ENCODE measurements at regions not wholly inside any gene's neighbourhood (a gene's known extent, or its start where the extent isn't known, plus 50 kb on each side); places are given as distances from the start of the nearest gene placed in this dataset.

DNA sequence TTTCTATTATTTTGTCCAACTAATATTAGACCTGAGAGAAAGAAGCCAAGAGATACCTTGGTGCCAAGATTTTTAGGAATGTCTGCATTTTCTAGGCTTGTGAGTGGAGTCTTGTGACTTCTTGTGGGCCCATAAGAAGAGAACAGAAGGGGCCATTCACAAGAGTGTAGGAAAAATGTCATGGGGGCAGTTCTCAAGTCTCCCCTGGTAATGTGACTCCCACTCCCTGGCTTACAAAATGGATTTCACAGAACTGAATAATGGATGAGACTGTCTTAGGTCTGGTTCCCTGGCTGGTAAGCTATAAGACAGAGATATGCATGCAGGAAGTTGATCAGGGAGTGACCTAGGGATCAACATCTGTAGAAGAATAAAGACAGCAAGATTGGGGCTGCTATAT, 181.3 kb downstream of the CBLN1 start:
- Histone ChIP-seq H3K9ac (ENCODE audit: insufficient read depth in 1 of 2, low read length in 2 of 2) (no peak overlapping the region), H3K36me3 (ENCODE audit: control insufficient read depth in 4 of 4, insufficient read depth in 4 of 4, low read length in 4 of 4) (no peaks in the 10 kb centered on the region), H3K27ac (ENCODE audit: low read depth in 1 of 2, low read length in 1 of 2) (no peak overlapping the region), H3K27me3 (ENCODE audit: control insufficient read depth in 3 of 3, insufficient read depth in 3 of 3, low read length in 2 of 3) (no peaks in the 10 kb centered on the region), H3K9me3 (ENCODE audit: control insufficient read depth in 4 of 4, insufficient read depth in 3 of 4, low read length in 3 of 4) (peaks cover 0 to 2% (median 0%) of the 10 kb centered on the region in 4 donors), H3K4me1 (ENCODE audit: control insufficient read depth in 5 of 5, insufficient read depth in 5 of 5, low read length in 5 of 5) (peaks cover 0 to 6% (median 0%) of the 10 kb centered on the region in 5 donors), H3K4me3 (no peak overlapping the region)
- no peak for ATAC-seq (ENCODE audit: insufficient read depth, low FRiP score)
- no peak for DNase-seq
- TF ChIP-seq, protein P1, sequence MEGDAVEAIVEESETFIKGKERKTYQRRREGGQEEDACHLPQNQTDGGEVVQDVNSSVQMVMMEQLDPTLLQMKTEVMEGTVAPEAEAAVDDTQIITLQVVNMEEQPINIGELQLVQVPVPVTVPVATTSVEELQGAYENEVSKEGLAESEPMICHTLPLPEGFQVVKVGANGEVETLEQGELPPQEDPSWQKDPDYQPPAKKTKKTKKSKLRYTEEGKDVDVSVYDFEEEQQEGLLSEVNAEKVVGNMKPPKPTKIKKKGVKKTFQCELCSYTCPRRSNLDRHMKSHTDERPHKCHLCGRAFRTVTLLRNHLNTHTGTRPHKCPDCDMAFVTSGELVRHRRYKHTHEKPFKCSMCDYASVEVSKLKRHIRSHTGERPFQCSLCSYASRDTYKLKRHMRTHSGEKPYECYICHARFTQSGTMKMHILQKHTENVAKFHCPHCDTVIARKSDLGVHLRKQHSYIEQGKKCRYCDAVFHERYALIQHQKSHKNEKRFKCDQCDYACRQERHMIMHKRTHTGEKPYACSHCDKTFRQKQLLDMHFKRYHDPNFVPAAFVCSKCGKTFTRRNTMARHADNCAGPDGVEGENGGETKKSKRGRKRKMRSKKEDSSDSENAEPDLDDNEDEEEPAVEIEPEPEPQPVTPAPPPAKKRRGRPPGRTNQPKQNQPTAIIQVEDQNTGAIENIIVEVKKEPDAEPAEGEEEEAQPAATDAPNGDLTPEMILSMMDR (IDR thresholded peaks at IDR 0.05; ENCODE audit: control extremely low read depth, extremely low read depth), result no peak

DNA sequence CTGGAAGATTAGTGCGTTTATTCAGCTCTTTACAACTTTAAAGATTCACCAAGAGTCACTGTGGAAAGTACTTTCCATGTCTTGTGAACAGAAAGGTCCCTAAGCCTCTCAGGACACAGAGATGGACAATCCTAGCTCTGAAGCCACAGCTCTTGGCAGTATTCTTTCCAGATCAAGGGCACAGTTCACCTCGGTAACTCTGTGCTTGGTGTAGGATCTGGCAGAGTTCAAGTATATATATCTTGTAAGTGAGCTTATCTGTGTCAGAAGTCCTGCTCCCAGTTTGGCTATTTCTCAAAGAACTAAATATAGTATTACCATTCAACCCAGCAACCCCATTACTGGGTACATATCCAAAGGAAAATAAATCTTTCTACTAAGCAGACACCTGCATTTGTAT, 183.7 kb downstream of the CBLN1 start:
- Histone ChIP-seq H3K36me3 (ENCODE audit: control insufficient read depth in 4 of 4, insufficient read depth in 4 of 4, low read length in 4 of 4) (no peaks in the 10 kb centered on the region), H3K27ac (ENCODE audit: low read depth in 1 of 2, low read length in 1 of 2) (no peak overlapping the region), H3K9me3 (ENCODE audit: control insufficient read depth in 4 of 4, insufficient read depth in 3 of 4, low read length in 3 of 4) (peaks cover 0 to 2% (median 0%) of the 10 kb centered on the region in 4 donors), H3K27me3 (ENCODE audit: control insufficient read depth in 3 of 3, insufficient read depth in 3 of 3, low read length in 2 of 3) (no peaks in the 10 kb centered on the region), H3K9ac (ENCODE audit: insufficient read depth in 1 of 2, low read length in 2 of 2) (no peak overlapping the region), H3K4me3 (no peak overlapping the region), H3K4me1 (ENCODE audit: control insufficient read depth in 5 of 5, insufficient read depth in 5 of 5, low read length in 5 of 5) (peaks cover 0 to 6% (median 0%) of the 10 kb centered on the region in 5 donors)
- 84 to 90% methylated on average over 2 of the region's 2 CpGs for WGBS, 2 donors
- TF ChIP-seq, protein P1 (IDR thresholded peaks at IDR 0.05; ENCODE audit: control extremely low read depth, extremely low read depth), result no peak
- DNase-seq (no peak), ATAC-seq (ENCODE audit: insufficient read depth, low FRiP score) (no peak)

DNA sequence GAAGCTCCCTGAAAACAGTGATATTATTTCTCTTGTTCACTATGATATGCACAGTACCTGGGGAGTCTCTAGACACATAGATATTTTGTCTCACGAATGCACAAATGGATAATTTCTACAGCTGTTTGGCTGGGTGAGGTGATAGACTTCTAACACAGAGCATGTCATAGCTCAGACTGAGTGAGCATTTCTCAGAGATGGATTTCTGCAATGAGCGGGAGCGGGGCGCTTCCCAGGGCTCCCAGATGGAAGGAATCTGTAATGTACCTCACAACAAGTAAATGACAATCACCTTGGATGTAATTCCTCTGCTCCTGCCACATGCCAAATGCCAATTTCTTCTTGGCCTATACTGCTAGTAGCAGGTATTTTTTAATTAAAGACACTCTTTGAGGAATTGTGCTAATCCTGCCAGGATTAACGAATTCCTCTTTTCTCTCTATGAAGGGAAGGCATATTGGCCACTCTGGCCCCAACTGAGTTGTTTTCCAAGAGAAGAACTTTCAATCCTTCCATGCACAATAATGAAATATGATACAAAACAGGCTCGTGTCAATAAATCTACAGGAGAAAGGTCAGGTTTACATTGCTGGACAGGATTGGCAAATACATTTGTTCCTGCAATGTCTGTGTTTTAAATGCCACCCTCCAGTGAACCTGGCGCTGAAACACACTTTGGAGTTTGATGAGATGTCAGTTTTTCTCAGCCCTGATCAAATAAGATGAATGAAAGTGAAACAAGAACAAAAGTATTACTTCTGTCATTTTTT, 185.3 kb downstream of the CBLN1 start:
- Histone ChIP-seq H3K27me3 (ENCODE audit: control insufficient read depth in 3 of 3, insufficient read depth in 3 of 3, low read length in 2 of 3) (no peaks in the 10 kb centered on the region), H3K9ac (ENCODE audit: insufficient read depth in 1 of 2, low read length in 2 of 2) (no peak overlapping the region), H3K27ac (ENCODE audit: low read depth in 1 of 2, low read length in 1 of 2) (no peak overlapping the region), H3K4me1 (ENCODE audit: control insufficient read depth in 5 of 5, insufficient read depth in 5 of 5, low read length in 5 of 5) (peaks cover 0 to 6% (median 0%) of the 10 kb centered on the region in 5 donors), H3K9me3 (ENCODE audit: control insufficient read depth in 4 of 4, insufficient read depth in 3 of 4, low read length in 3 of 4) (peaks cover 0 to 2% (median 0%) of the 10 kb centered on the region in 4 donors), H3K36me3 (ENCODE audit: control insufficient read depth in 4 of 4, insufficient read depth in 4 of 4, low read length in 4 of 4) (no peaks in the 10 kb centered on the region), H3K4me3 (no peak overlapping the region)
- TF ChIP-seq, protein P1 (IDR thresholded peaks at IDR 0.05; ENCODE audit: control extremely low read depth, extremely low read depth), result no peak
- no peak for DNase-seq
- ATAC-seq (ENCODE audit: insufficient read depth, low FRiP score), result no peak
- 77 to 84% methylated on average over 7 of the region's 7 CpGs for WGBS, 2 donors
